K562 (cell line): ENCODE measurements at regions not wholly inside any gene's neighbourhood (a gene's known extent, or its start where the extent isn't known, plus 50 kb on each side); places are given as distances from the start of the nearest gene placed in this dataset.

ENCODE experiments used
- ATAC-seq: fragments of 200-7000 bp; cut with Tn5 transposase; 3 replicates; pipeline ENCODE4 v1.9.1; 2020; ENCODE audit warnings: moderate library complexity
- BruUV-seq: library from RNA; stranded (reverse); fragments of 400-500 nt; replicated peaks from 2 replicates; lab custom pipeline; 2021; lab: Mats Ljungman, UMichigan
- CTCF ChIA-PET: fragments of 300-600 bp; formaldehyde crosslinking; extraction: SDS; loops from one replicate; lab custom pipeline; 2021; ENCODE audit warnings: low intra/inter-chr PET ratio; lab: Yijun Ruan, JAX
- POLR2A ChIA-PET: fragments of 300-600, 350-650 bp; sonication (Branson Sonifier 250); formaldehyde crosslinking; extraction: SDS; loops from one replicate; lab custom pipeline; 2021; ENCODE audit warnings: antibody characterized with exemption, inconsistent platforms; lab: Yijun Ruan, JAX
- DNase-seq, 4 experiments: peaks; one replicate each; pipeline versions ENCODE4 v3.0.0 to v3.0.0-alpha.2; 2011 to 2018; ENCODE audit warnings: low spot score in 3 of 4, mixed read lengths in 3 of 4; ENCODE audit errors: extremely low read depth in 1 of 4
- FAIRE-seq: peaks from 2 replicates; lab custom pipeline; 2011; peaks lifted over from hg19 to GRCh38; lab: Jason Lieb, UNC
- H2AFZ ChIP-seq: 2 replicates; pipeline ENCODE4 v1.6.0; 2011; ENCODE audit warnings: low read depth, low read length, control low read depth, inconsistent platforms
- H3K27ac ChIP-seq: fragments of 200-600 bp; 3 replicates; pipeline ENCODE4 v1.8.0; 2011; ENCODE audit warnings: low read depth, mild to moderate bottlenecking, control low read depth, inconsistent platforms, low read length, moderate library complexity, mixed read lengths; ENCODE audit errors: extremely low read depth
- H3K27me3 ChIP-seq, 2 experiments: fragments of 300-600 bp in 1 of 2; 2 replicates in 1 of 2; 3 replicates in 1 of 2; pipeline versions ENCODE4 v1.6.0 to v1.8.0; 2011; ENCODE audit warnings: inconsistent platforms in 2 of 2, low read length in 2 of 2, mild to moderate bottlenecking in 1 of 2, mixed read lengths in 1 of 2, moderate library complexity in 1 of 2; ENCODE audit not compliant: control insufficient read depth in 2 of 2, insufficient read depth in 2 of 2
- H3K36me3 ChIP-seq: fragments of 300-600 bp; 3 replicates; pipeline ENCODE4 v1.8.0; 2011; ENCODE audit warnings: mild to moderate bottlenecking, low read length, inconsistent platforms; ENCODE audit not compliant: control insufficient read depth, insufficient read depth
- H3K4me1 ChIP-seq, 2 experiments: fragments of 200-600 bp in 1 of 2; replicated peaks in 1 of 2; 2 replicates in 1 of 2; 3 replicates in 1 of 2; pipeline versions ENCODE4 v1.5.1 to v1.8.0; 2011; ENCODE audit warnings: inconsistent platforms in 2 of 2, low read length in 2 of 2, mild to moderate bottlenecking in 1 of 2, mixed read lengths in 1 of 2, moderate library complexity in 1 of 2; ENCODE audit not compliant: control insufficient read depth in 2 of 2, insufficient read depth in 2 of 2
- H3K4me2 ChIP-seq: 2 replicates; pipeline ENCODE4 v1.6.1; 2011; ENCODE audit warnings: low read length, control low read depth, inconsistent platforms, mixed read lengths; ENCODE audit not compliant: insufficient read depth
- H3K4me3 ChIP-seq: fragments of 200-600 bp; sonication (generic), shearing (Covaris generic); 2 replicates; pipeline ENCODE4 v1.5.1; 2016; ENCODE audit warnings: control low read depth, inconsistent platforms
- H3K79me2 ChIP-seq: fragments of 200-600 bp; 3 replicates; pipeline ENCODE4 v1.8.0; 2011; ENCODE audit warnings: low read length, inconsistent platforms; ENCODE audit not compliant: control insufficient read depth, insufficient read depth
- H3K9ac ChIP-seq, 2 experiments: 2 replicates each; pipeline versions ENCODE4 v1.6.0 to v1.6.1; 2011; ENCODE audit warnings: low read depth in 2 of 2, low read length in 2 of 2, control low read depth in 1 of 2, inconsistent platforms in 1 of 2, mild to moderate bottlenecking in 1 of 2, mixed read lengths in 1 of 2; ENCODE audit not compliant: insufficient read depth in 1 of 2
- H3K9me1 ChIP-seq: one replicate; pipeline ENCODE4 v1.6.0; 2011; ENCODE audit warnings: inconsistent platforms, mild to moderate bottlenecking, low read length, moderate library complexity; ENCODE audit not compliant: control insufficient read depth, insufficient read depth
- H3K9me3 ChIP-seq: replicated peaks from 2 replicates; pipeline ENCODE4 v1.5.1; 2011; ENCODE audit warnings: low read depth, low read length, inconsistent platforms; ENCODE audit not compliant: control insufficient read depth, insufficient read depth
- H4K20me1 ChIP-seq: replicated peaks from 2 replicates; pipeline ENCODE4 v1.6.1; 2011; ENCODE audit warnings: low read length, inconsistent platforms, mixed read lengths; ENCODE audit not compliant: control insufficient read depth, insufficient read depth
- ARHGAP35 ChIP-seq: fragments of 450-650 bp; IDR thresholded peaks from 2 replicates; pipeline ENCODE4 v1.6.1; 2018; ENCODE audit not compliant: partially characterized antibody
- BRF2 ChIP-seq: IDR thresholded peaks from 3 replicates; pipeline ENCODE4 v1.6.1; 2011; ENCODE audit warnings: borderline replicate concordance, mild to moderate bottlenecking; ENCODE audit not compliant: insufficient read length, insufficient read depth
- CCAR2 ChIP-seq: fragments of 200-400 bp; formaldehyde crosslinking; IDR thresholded peaks from 2 replicates; pipeline ENCODE4 v1.6.1; 2017; ENCODE audit warnings: mild to moderate bottlenecking, low read depth, low read length
- CREB1 ChIP-seq, 2 experiments: sonication (generic) in 1 of 2; formaldehyde crosslinking in 1 of 2; IDR thresholded peaks; 2 replicates each; pipeline versions ENCODE4 v1.6.1 to v1.8.0; 2012 to 2022; ENCODE audit warnings: inconsistent platforms in 1 of 2, mild to moderate bottlenecking in 1 of 2, missing genetic modification reagents in 1 of 2, moderate library complexity in 1 of 2
- FOS ChIP-seq: IDR thresholded peaks from 3 replicates; pipeline ENCODE4 v1.6.1; 2011; ENCODE audit not compliant: insufficient read length; ENCODE audit errors: extremely low read depth
- HDAC3 ChIP-seq: fragments of 450-650 bp; IDR thresholded peaks from 2 replicates; pipeline ENCODE4 v1.6.1; 2018; ENCODE audit warnings: borderline replicate concordance, mild to moderate bottlenecking, moderate library complexity; ENCODE audit not compliant: partially characterized antibody
- NELFE ChIP-seq: IDR thresholded peaks from 2 replicates; pipeline ENCODE4 v1.6.1; 2011; ENCODE audit warnings: mild to moderate bottlenecking; ENCODE audit not compliant: insufficient read depth, insufficient read length
- PHF8 ChIP-seq: fragments of 200-600 bp; sonication (generic); IDR thresholded peaks from 2 replicates; pipeline ENCODE4 v1.6.1; 2012; ENCODE audit warnings: mixed run types, mild to moderate bottlenecking, inconsistent platforms, low read length, moderate library complexity, borderline replicate concordance
- PRPF4 ChIP-seq: fragments of 200-400 bp; formaldehyde crosslinking; IDR thresholded peaks from one replicate; pipeline ENCODE4 v1.6.1; 2017; ENCODE audit warnings: low read length, low read depth, mild to moderate bottlenecking; ENCODE audit not compliant: insufficient read depth, poor library complexity, severe bottlenecking
- RBM39 ChIP-seq: fragments of 200-400 bp; formaldehyde crosslinking; optimal IDR thresholded peaks from 2 replicates; pipeline ENCODE3; 2018; ENCODE audit warnings: low read depth, low read length
- TCF3 ChIP-seq: sonication (generic); formaldehyde crosslinking; IDR thresholded peaks from 2 replicates; pipeline ENCODE4 v1.4.0; 2020; ENCODE audit warnings: mild to moderate bottlenecking, missing genetic modification reagents
- TCF7L2 ChIP-seq: fragments of 150-350 bp; IDR thresholded peaks from 2 replicates; pipeline ENCODE4 v1.6.1; 2016; ENCODE audit warnings: low read depth, mild to moderate bottlenecking, low read length, moderate library complexity
- in situ Hi-C: fragments of 300-500 bp; cut with MboI; formaldehyde crosslinking; loops from 4 replicates; pipeline ENCODE4 v1.15.0; 2018; ENCODE audit warnings: inconsistent platforms, mixed read lengths
- intact Hi-C: fragments of 100-400 bp; cut with micrococcal nuclease; formaldehyde crosslinking; loops from 2 replicates; pipeline ENCODE4 v1.14.2; 2022
- TF ChIP-seq, protein P1 (sequence below): fragments of 250-450 bp; sonication (Bioruptor Pico); IDR thresholded peaks from 2 replicates; pipeline ENCODE4 v1.4.0; 2020
- TF ChIP-seq, protein P2 (sequence below), 3 experiments: fragments of 200-800 bp in 1 of 3; sonication (Bioruptor generic) in 1 of 3; sonication (generic) in 1 of 3; formaldehyde crosslinking in 1 of 3; IDR thresholded peaks; 2 replicates each; pipeline versions ENCODE4 v1.6.1 to v1.8.0; 2016 to 2022; ENCODE audit warnings: mild to moderate bottlenecking in 2 of 3, missing compliant biosample characterization in 2 of 3, missing genetic modification characterization in 2 of 3, missing genetic modification reagents in 1 of 3

GRCh38 chr1:101706366-101706765 is 290.4 kb downstream of the OLFM3 start:
- ATAC-seq, result no peak
- no peak overlapping the region for H3K27ac ChIP-seq
- TF ChIP-seq TCF3 (CRISPR knock-in tag) (no peak), NELFE (no peak), CCAR2 (no peak), CREB1 (IDR thresholded peaks at IDR 0.05) (no peak), CREB1 (CRISPR knock-in tag; IDR thresholded peaks at IDR 0.05) (no peak), PHF8 (no peak), PRPF4 (no peak), FOS (no peak), HDAC3 (no peak), RBM39 (no peak), BRF2 (no peak), ARHGAP35 (no peak), TCF7L2 (no peak)
- TF ChIP-seq, protein P1, sequence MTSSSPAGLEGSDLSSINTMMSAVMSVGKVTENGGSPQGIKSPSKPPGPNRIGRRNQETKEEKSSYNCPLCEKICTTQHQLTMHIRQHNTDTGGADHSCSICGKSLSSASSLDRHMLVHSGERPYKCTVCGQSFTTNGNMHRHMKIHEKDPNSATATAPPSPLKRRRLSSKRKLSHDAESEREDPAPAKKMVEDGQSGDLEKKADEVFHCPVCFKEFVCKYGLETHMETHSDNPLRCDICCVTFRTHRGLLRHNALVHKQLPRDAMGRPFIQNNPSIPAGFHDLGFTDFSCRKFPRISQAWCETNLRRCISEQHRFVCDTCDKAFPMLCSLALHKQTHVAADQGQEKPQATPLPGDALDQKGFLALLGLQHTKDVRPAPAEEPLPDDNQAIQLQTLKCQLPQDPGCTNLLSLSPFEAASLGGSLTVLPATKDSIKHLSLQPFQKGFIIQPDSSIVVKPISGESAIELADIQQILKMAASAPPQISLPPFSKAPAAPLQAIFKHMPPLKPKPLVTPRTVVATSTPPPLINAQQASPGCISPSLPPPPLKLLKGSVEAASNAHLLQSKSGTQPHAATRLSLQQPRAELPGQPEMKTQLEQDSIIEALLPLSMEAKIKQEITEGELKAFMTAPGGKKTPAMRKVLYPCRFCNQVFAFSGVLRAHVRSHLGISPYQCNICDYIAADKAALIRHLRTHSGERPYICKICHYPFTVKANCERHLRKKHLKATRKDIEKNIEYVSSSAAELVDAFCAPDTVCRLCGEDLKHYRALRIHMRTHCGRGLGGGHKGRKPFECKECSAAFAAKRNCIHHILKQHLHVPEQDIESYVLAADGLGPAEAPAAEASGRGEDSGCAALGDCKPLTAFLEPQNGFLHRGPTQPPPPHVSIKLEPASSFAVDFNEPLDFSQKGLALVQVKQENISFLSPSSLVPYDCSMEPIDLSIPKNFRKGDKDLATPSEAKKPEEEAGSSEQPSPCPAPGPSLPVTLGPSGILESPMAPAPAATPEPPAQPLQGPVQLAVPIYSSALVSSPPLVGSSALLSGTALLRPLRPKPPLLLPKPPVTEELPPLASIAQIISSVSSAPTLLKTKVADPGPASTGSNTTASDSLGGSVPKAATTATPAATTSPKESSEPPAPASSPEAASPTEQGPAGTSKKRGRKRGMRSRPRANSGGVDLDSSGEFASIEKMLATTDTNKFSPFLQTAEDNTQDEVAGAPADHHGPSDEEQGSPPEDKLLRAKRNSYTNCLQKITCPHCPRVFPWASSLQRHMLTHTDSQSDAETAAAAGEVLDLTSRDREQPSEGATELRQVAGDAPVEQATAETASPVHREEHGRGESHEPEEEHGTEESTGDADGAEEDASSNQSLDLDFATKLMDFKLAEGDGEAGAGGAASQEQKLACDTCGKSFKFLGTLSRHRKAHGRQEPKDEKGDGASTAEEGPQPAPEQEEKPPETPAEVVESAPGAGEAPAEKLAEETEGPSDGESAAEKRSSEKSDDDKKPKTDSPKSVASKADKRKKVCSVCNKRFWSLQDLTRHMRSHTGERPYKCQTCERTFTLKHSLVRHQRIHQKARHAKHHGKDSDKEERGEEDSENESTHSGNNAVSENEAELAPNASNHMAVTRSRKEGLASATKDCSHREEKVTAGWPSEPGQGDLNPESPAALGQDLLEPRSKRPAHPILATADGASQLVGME, result no peak
- TF ChIP-seq, protein P2, sequence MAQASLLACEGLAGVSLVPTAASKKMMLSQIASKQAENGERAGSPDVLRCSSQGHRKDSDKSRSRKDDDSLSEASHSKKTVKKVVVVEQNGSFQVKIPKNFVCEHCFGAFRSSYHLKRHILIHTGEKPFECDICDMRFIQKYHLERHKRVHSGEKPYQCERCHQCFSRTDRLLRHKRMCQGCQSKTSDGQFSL (CRISPR knock-in tag; IDR thresholded peaks at IDR 0.05), result no peak
- TF ChIP-seq, protein P2 (tag; IDR thresholded peaks at IDR 0.05), result no peak

More at GRCh38 chr1:101706366-101706765, 290.4 kb downstream of the OLFM3 start:
- ChIA-PET CTCF (no interaction called here), POLR2A (no interaction called here)
- no peak overlapping the region for H3K4me2 ChIP-seq
- H3K79me2 ChIP-seq, result no peaks in the 10 kb centered on the region
- no peaks in the 10 kb centered on the region for H4K20me1 ChIP-seq
- FAIRE-seq (no peak), DNase-seq (no peak)
- no TSS peak for BruUV-seq
- intact Hi-C loops, result no loop called here
- H3K36me3 ChIP-seq, result no peaks in the 10 kb centered on the region
- H3K27me3 ChIP-seq, result no peaks in the 10 kb centered on the region
- H3K4me1 ChIP-seq, result no peaks in the 10 kb centered on the region
- H2AFZ ChIP-seq, result no peak overlapping the region
- no peak overlapping the region for H3K4me3 ChIP-seq
- H3K9me1 ChIP-seq, result no peaks in the 10 kb centered on the region
- no peaks in the 10 kb centered on the region for H3K9me3 ChIP-seq
- no peak overlapping the region for H3K9ac ChIP-seq
- in situ Hi-C loops, result no loop called here
